NCI-H1105 treated with DMSO at 0.1 percent for 48 hours (cell line): ENCODE measurements at regions not wholly inside any gene's neighbourhood (a gene's known extent, or its start where the extent isn't known, plus 50 kb on each side); places are given as distances from the start of the nearest gene placed in this dataset.
"Not testable (repeated sequence)": the region's sequence is repeated elsewhere in the genome, so short reads cannot be mapped to it uniquely, and the experiment has no call there.

ENCODE experiments used
- DNase-seq: peaks from one replicate; lab custom pipeline; 2025; lab: John Stamatoyannopoulos, UW

DNA sequence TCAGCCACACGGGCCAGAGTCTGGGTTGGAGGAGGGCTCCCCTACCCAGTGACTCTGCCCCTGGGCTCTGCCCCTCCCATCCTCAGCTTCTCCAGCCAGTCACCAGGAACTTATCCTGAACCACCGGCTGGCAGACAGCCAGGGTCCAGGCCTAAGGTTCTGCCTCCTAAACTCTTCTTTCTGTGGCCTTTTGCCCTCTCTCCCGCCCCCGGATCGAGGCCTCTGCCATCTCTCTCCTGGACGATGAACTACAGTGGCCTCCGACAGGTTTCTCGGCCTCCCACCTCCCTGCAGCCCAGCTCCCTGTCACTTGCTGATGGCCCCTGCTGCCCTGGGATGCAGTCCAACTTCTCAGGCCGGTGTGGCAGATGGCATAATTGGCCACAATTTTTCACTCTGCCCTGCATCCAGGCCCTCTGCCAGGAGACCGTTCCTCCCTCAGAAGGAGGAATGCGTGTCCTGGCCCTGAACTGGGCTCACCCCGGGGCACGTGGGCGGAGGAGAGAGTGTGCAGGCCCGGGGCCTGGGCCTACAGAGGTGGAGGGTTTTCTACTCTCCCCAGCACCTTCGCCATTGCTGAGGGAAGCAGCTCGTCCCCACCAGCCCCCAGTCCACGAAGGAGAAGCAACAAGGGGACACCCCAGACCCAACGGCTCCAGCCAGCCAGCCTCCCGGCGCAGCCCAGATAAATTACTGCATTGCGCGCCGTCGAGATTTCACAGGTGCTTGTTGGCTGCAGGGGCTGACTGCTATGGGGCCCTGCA is 81.9 kb upstream of the LRPAP1 start:
- DNase-seq: peak; percentile 67

- no peak for DNase-seq
Measured at GRCh38 chr4:3612934-3613333, 80.7 kb upstream of the LRPAP1 start.

DNA sequence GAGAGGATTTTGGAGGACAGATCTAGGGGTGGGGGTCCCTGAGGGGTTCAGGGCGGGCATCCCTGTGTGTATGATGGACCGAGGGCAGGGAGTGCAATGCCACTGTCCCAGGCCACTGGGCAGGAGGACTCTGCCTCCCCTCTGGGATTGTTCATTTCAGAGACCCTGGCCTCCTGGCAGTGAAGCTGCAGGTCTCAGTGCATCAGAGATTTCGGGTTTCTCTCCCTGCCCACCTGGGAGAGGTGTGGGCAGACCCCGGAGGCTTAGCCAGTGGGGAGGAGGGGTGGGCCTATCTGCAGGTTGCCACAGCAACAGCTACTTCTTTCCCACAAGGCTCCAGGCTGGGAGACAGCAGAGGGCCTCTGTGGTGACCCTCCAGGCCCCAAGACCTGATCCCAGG is 80.1 kb upstream of the LRPAP1 start:
- no peak for DNase-seq

- no peak for DNase-seq
Measured at GRCh38 chr4:3611778-3612177, 79.6 kb upstream of the LRPAP1 start.

DNA sequence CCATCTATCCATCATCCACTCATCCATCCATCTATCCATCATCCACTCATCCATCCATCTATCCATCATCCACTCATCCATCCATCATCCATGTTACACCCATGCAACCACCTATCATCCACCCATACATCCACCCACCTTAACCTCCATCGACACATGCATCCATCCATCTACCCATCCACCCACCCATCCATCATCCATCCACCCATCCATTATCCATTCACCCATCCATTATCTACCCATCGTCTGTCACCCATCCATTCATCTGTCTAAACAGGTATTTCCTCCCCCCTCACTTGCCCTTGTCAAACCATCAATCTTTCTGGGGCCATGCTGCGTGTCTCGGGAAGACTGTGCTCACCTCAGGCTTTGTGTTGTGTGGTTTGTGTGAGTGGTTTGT is 78.6 kb upstream of the LRPAP1 start:
- not testable (repeated sequence) for DNase-seq

DNA sequence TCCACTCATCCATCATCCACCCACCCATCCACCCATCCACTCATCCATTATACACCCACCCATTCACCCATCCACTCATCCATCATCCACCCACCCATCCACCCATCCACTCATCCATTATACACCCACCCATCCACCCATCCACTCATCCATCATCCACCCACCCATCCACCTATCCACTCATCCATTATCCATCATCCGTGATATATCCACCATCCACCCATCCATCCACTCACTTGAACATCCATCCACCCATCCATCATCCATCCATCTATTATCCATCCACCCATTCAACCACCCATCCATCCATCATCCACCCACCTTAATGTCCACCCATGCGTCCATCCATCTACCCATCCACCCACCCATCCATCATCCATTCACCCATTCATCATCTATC is 77.7 kb upstream of the LRPAP1 start:
- DNase-seq: not testable (repeated sequence)

DNA sequence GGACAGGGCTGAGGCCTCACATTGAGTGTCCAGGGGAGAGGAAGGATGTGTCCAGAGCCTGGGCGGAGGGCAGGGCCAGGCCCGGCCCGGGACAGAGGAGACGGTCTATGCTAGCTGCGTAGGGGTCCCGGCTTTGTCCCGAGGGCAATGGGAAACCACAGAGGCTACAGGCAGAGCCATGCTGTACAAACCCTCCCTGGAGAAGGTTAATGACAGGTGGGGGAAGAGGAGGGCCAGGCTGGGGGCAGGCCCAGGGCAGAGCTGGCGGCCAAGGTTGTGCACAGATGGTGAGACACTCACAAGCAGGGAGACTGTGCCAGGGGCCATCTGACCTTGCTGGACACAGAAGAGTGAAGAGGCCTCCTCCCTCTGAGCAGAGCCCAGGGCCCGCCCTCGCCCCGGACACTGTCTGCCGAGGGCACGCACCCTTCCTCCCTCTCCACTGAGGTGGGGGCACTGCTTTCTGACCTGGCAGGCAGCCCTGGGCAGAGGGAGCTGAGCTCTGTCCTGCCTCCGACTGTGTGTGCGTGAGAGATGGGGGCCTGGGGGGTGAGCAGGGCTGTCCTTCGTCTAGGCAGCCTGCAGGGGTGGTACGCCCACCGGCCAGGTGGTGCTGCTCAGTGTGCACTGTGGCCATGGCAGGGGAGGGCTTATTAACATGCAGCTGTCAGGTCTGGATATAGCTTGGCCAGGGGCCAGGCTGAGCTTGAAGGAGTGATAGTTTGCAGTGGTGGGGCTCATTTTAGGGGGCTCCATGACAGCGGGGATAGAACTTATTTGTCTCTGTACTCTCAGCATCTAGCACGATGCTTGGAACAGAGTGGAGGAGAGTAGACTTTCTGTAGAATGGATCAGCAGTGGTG is 75.7 kb upstream of the LRPAP1 start:
- peak; percentile 76 for DNase-seq

DNA sequence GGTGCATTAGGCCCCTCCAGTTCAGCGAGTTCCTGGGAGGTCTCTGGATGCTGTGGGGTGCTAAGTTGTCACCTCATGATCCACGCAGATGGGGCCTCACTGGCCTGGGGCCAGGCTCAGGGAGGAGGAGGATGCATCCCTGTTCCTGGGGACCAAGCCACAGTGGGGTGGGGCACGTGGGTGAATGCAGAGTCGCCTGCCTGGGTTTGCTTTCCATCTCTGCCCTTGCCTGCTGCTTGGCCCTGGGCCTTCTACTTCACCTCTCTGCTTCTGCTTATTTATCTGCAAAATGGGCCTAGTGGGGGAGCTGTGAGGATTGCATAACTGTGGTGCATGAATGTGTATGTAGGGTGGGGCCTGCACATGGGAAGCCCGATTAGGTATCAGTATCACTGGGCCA is 74.6 kb upstream of the LRPAP1 start:
- DNase-seq: not testable (repeated sequence)

DNA sequence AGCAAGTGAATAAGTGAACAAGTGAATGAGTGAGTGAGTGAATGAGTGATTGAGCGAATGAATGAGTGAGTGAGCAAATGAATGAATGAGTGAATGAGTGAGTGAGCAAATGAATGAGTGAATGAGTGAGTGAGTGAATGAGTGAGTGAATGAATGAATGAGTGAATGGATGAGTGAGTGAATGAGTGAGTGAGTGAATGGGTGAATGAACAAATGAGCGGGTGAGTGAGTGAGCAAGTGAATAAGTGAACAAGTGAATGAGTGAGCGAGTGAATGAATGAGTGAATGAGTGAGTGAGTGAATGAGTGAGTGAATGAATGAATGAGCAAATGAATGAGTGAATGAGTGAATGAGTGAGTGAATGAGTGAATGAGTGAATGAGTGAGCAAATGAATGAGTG is 74.0 kb upstream of the LRPAP1 start:
- DNase-seq: not testable (repeated sequence)

- DNase-seq: no peak
Measured at GRCh38 chr4:3605491-3605890, 73.3 kb upstream of the LRPAP1 start.

DNA sequence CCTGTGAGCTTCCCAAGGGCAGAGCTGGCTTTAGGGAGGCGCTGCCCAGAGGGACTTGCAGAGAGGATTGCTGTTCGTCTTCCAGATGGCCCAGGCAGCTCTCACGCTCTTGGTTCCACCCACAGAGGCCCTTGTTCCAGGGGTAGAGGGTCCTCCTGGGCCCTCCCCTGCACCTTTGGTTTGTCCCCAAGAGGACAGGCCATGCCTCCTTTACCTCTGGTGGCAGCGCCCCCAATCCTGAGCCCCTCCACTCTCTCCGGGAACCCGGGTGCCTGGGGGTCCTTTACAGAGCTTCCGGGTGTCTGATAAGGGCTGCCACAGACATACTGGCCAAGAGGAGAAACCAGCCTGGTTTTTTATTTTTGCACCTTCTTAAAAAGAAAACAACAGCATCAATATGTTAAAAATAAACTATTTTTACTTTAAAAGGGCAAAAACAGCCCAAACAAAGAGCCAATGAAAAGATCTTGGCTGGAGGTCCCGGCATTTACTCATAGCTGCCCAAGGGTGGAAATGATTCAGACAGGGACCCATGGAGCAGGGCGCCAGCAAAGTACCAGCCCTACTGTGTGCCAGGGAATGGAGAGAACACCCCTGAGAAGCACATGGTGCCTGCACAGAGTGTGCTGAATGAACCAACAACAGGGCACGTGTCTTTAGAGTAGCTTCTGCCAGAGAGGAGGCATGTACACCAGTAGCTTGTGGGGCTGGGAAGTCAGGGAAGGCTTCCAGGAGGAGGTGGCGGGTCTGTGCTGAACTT is 70.8 kb upstream of the LRPAP1 start:
- not testable (repeated sequence) for DNase-seq

DNA sequence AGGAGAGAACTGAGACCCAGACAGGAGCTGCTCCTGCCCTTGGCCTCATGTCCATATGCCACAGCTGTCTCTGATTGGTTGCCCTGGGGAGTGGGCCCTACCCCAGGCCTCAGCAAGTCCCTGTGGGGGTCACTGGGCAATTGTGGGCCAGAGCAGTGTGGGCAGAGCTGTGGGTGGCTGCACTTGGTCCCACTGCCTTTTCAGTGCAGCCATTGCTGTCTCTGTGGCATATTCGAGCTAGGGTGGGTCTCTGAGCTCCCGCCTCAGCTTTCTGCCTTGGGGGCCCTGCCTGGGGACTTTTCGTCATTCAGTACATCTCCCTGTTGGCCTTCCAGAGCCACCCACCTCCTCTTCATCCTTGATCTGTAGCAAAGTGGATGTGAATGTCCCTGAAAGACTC is 69.8 kb upstream of the LRPAP1 start:
- no peak for DNase-seq

GRCh38 chr4:3601108-3601690 is 69.0 kb upstream of the LRPAP1 start:
- DNase-seq: not testable (repeated sequence)

DNA sequence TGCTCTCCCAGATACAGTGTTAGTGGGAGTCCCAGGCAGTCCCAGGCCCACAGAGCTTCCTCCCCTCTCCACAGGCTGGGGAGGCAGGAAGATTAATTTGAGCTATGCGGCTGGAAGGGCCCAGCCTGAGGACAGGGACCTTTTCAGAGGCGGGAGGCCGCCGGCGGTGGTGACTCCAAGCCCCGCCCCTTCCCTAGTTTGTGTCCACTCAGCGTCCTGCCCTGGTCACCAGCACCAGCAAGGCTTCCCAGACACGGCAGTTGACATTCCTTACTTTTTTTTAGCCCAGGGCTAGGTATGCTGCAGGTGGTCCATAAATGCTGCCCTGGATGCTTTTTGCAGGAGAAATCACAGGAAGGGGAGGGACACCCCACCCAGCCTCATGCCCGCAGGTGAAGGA is 67.7 kb upstream of the LRPAP1 start:
- no peak for DNase-seq

- no peak for DNase-seq
Measured at GRCh38 chr4:3598695-3599227, 66.5 kb upstream of the LRPAP1 start.

DNA sequence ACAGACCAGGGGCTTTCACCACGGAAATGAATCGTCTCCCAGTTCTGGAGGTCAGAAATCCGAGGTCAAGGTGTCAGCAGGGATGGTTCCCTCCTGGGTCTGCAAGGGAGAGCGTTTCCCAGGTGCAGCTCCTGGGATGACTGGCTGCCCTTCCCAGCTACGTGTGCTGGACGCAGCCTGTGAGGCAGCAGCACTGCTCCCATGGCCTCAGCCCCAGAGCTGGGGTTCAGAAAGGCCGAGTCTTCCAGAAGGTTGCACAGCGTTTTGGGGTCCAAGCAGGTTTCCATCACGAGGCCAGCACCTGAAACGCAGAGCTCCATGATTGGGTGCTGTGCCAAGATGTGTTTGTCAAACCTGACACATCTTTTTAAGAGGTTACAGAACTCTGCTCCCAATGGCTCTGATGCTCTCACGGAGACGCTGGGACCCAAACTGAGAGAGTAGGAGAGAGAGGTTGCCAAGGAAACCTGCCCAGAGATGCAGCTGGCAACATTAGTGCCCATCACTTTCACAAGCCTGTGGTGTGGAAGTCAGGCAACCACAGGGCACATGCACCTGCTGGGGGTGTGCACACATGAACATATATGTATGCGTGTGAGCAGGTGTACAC is 65.8 kb upstream of the LRPAP1 start:
- DNase-seq: not testable (repeated sequence)

GRCh38 chr4:3596957-3597733 is 64.9 kb upstream of the LRPAP1 start:
- DNase-seq: not testable (repeated sequence)

GRCh38 chr4:3595627-3596291 is 63.5 kb upstream of the LRPAP1 start:
- DNase-seq: not testable (repeated sequence)

DNA sequence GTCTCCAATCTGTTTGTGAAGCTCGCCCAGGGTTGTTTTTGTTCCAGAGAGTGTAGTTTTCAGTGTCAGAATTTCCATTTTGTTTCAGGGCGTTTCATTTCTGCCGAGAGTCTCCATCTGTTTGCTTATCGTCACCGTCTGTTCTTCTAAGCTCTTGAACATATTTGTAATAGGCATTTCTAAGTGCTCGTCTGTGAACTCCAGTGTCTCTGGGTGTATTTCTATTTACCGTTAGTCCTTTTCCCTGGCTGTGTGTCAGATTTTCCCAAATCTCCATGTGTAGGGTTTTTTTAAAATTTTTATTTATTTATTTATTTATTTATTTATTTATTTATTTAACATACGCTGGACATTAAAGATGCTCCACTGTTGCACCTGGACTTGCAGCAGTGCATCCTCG is 62.5 kb upstream of the LRPAP1 start:
- not testable (repeated sequence) for DNase-seq
